ENCODE measurements at regions not wholly inside any gene's neighbourhood (a gene's known extent, or its start where the extent isn't known, plus 50 kb on each side); places are given as distances from the start of the nearest gene placed in this dataset.

DNA sequence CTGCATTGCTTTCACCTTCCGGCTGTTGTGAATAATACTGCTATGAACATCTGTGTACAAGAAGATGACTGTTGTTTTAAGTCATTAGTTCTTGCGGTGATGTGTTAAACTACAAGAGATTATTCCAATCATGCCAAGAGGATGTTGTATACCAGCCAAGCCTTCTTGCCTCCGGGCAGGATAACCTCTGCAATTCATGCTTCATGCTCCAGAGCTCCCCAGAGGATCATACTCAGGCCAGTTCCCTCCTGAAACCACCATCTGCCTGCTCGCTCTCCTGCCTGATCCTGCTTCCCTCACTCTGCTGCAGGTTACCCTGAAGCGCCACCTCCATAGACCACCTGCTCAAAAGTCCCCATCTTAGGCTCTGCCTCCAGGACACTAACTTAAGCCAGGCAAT lies 187.1 kb upstream of the PROK2 start:
- H4K20me1 ChIP-seq (replicated peaks; ENCODE audit: control insufficient read depth, extremely low read depth, insufficient read depth, low read length), result no peaks in the 10 kb centered on the region
- H3K9me1 ChIP-seq (replicated peaks; ENCODE audit: control insufficient read depth, extremely low read depth, insufficient read depth, low read length), result no peaks in the 10 kb centered on the region
- no peaks in the 10 kb centered on the region for H3K9me3 ChIP-seq (replicated peaks; ENCODE audit: control insufficient read depth, insufficient read depth, low read length)
- no peak overlapping the region for H3K9ac ChIP-seq (replicated peaks; ENCODE audit: extremely low read depth, insufficient read depth, low read length)
- FAIRE-seq (no peak), DNase-seq (ENCODE audit: low read depth, low spot score) (no peak)
- dilution Hi-C loops (cut with MboI; ENCODE audit: extremely low pct_ligation_motif_present, low sequenced_read_pairs), result no loop called here
- POLR2A ChIA-PET, result no interaction called here
- H3K4me1 ChIP-seq (ENCODE audit: control insufficient read depth, extremely low read depth, insufficient read depth, low read length), result no peaks in the 10 kb centered on the region
- no peak overlapping the region for H3K4me3 ChIP-seq (replicated peaks in 1 of 3; ENCODE audit: insufficient read depth in 1 of 3, low read depth in 1 of 3, low read length in 3 of 3)
- TF ChIP-seq EZH2 (IDR thresholded peaks at IDR 0.05; ENCODE audit: borderline replicate concordance, low read depth, low read length, severe bottlenecking), result no peak
- TF ChIP-seq GATA2 (IDR thresholded peaks at IDR 0.05; ENCODE audit: insufficient read depth, insufficient read length, low read depth, low read length), result no peak
- TF ChIP-seq CTCF (IDR thresholded peaks at IDR 0.05; ENCODE audit: extremely low read depth in 1 of 2, insufficient read depth in 1 of 2, low read depth in 1 of 2, low read length in 2 of 2), result no peak
- no peak for TF ChIP-seq MYC (IDR thresholded peaks at IDR 0.05; ENCODE audit: low read depth, low read length)
- TF ChIP-seq, protein P1, sequence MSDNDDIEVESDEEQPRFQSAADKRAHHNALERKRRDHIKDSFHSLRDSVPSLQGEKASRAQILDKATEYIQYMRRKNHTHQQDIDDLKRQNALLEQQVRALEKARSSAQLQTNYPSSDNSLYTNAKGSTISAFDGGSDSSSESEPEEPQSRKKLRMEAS (IDR thresholded peaks at IDR 0.05; ENCODE audit: insufficient read depth, insufficient read length), result no peak
- TF ChIP-seq POLR2AphosphoS5 (IDR thresholded peaks at IDR 0.05; ENCODE audit: insufficient read depth, low read depth, low read length), result no peak
- no peak for TF ChIP-seq POLR2A (IDR thresholded peaks at IDR 0.05; ENCODE audit: low read depth, low read length)
- TF ChIP-seq JUN (IDR thresholded peaks at IDR 0.05; ENCODE audit: borderline replicate concordance, insufficient read depth, insufficient read length, low read depth), result no peak
- TF ChIP-seq FOS (IDR thresholded peaks at IDR 0.05; ENCODE audit: borderline replicate concordance, insufficient read depth, low read length), result no peak
- CTCF ChIA-PET, result interaction anchor here (0.5 kb wide), 1 partner anchor 878 kb away, joined by 3 read pairs; no protein-coding TSS in a partner anchor
- no peaks in the 10 kb centered on the region for H3K79me2 ChIP-seq (ENCODE audit: control insufficient read depth, insufficient read depth, low read length)
- no TSS peak for BruUV-seq (replicated peaks)
- intact Hi-C loops (cut with micrococcal nuclease), result no loop called here
- no peak overlapping the region for H2AFZ ChIP-seq (ENCODE audit: low read depth, low read length)
- H3K27me3 ChIP-seq (ENCODE audit: control insufficient read depth in 2 of 2, insufficient read depth in 2 of 2, low read length in 2 of 2), result no peaks in the 10 kb centered on the region
- no peaks in the 10 kb centered on the region for H3K36me3 ChIP-seq (ENCODE audit: control insufficient read depth in 2 of 2, extremely low read depth in 1 of 2, insufficient read depth in 2 of 2, low read length in 2 of 2)
- H3K27ac ChIP-seq (ENCODE audit: insufficient read depth, low read depth, low read length), result no peak overlapping the region
- H3K4me2 ChIP-seq (ENCODE audit: insufficient read depth, low read length), result no peak overlapping the region

All from endothelial cell of umbilical vein (primary cell).